Esophagus muscularis mucosa (tissue), 4 donors: ENCODE measurements at regions not wholly inside any gene's neighbourhood (a gene's known extent, or its start where the extent isn't known, plus 50 kb on each side); places are given as distances from the start of the nearest gene placed in this dataset.
A peak's percentile ranks its signal among the peaks of the same experiment; 100 is the strongest.

ENCODE experiments used
- DNase-seq: peaks from one replicate; pipeline ENCODE4 v3.0.0-alpha.2; 2017; ENCODE audit errors: extremely low spot score
- H3K27ac ChIP-seq, 4 donors: fragments of 200-600 bp; sonication (generic); replicated peaks in 1 of 4; 1 replicate in 3 of 4; 2 replicates in 1 of 4; pipeline ENCODE4 v1.5.1; 2016 to 2019; ENCODE audit warnings: mild to moderate bottlenecking in 1 of 4
- H3K27me3 ChIP-seq, 4 donors: fragments of 200-600 bp; sonication (generic); one replicate each; pipeline versions ENCODE4 v1.5.1 to v1.6.0; 2016 to 2019
- H3K36me3 ChIP-seq, 4 donors: fragments of 200-600 bp; sonication (generic); one replicate each; pipeline ENCODE4 v1.5.1; 2016 to 2019
- H3K4me1 ChIP-seq, 4 donors: fragments of 200-600 bp; sonication (generic); one replicate each; pipeline ENCODE4 v1.5.1; 2016 to 2019
- H3K4me3 ChIP-seq, 4 donors: fragments of 200-600 bp; sonication (generic); 1 replicate in 2 of 4; 2 replicates in 2 of 4; pipeline ENCODE4 v1.5.1; 2016 to 2019; ENCODE audit warnings: mild to moderate bottlenecking in 4 of 4, moderate library complexity in 1 of 4
- H3K9me3 ChIP-seq, 4 donors: fragments of 200-600 bp; sonication (generic); 1 replicate in 3 of 4; 2 replicates in 1 of 4; pipeline ENCODE4 v1.5.1; 2016 to 2019
- CTCF ChIP-seq, 3 experiments: fragments of 200-600 bp in 2 of 3; fragments of 450-650 bp in 1 of 3; sonication (generic) in 2 of 3; IDR thresholded peaks; one replicate each; pipeline ENCODE4 v1.5.1; 2017 to 2019; ENCODE audit warnings: antibody characterized with exemption in 3 of 3, mild to moderate bottlenecking in 2 of 3, moderate library complexity in 1 of 3
- EP300 ChIP-seq: sonication (generic); formaldehyde crosslinking; IDR thresholded peaks from one replicate; pipeline ENCODE4 v1.6.1; 2017; ENCODE audit warnings: antibody characterized with exemption
- POLR2A ChIP-seq: fragments of 450-650 bp; IDR thresholded peaks from one replicate; pipeline ENCODE4 v1.6.1; 2017; ENCODE audit warnings: antibody characterized with exemption, moderate library complexity, mild to moderate bottlenecking, low read depth
- POLR2AphosphoS5 ChIP-seq, 2 donors: sonication (generic); formaldehyde crosslinking; IDR thresholded peaks; one replicate each; pipeline ENCODE4 v1.6.1; 2017; ENCODE audit warnings: antibody characterized with exemption in 2 of 2
- WGBS: methylation state at CpG from one replicate; pipeline ENCODE4 v1.1.5; 2018; 5-methylcytosine and 5-hydroxymethylcytosine counted together
- intact Hi-C: fragments of 100-400 bp; cut with DNase I; formaldehyde crosslinking; loops from one replicate; pipeline ENCODE4 v1.15.1; 2023

- WGBS: 100% methylated on average over 1 of the region's 1 CpG
- Histone ChIP-seq H3K9me3 (no peaks in the 10 kb centered on the region), H3K27me3 (no peaks in the 10 kb centered on the region), H3K4me1 (no peaks in the 10 kb centered on the region), H3K27ac (no peak overlapping the region), H3K36me3 (no peaks in the 10 kb centered on the region), H3K4me3 (no peak overlapping the region)
- TF ChIP-seq POLR2AphosphoS5 (IDR thresholded peaks at IDR 0.05) (no peak), CTCF (IDR thresholded peaks at IDR 0.05) (no peak), EP300 (no peak), POLR2A (no peak)
- intact Hi-C loops: no loop called here
- no peak for DNase-seq
Measured at GRCh38 chr6:140091895-140092294, 717.4 kb upstream of the CITED2 start.

GRCh38 chr6:140090871-140091270 lies 716.4 kb upstream of the CITED2 start:
- intact Hi-C loops: no loop called here
- no peak overlapping the region for H3K4me3 ChIP-seq
- H3K4me1 ChIP-seq: no peaks in the 10 kb centered on the region
- no peak for DNase-seq
- no peaks in the 10 kb centered on the region for H3K27me3 ChIP-seq
- H3K9me3 ChIP-seq: no peaks in the 10 kb centered on the region
- 91% methylated on average over 3 of the region's 3 CpGs for WGBS
- no peaks in the 10 kb centered on the region for H3K36me3 ChIP-seq
- H3K27ac ChIP-seq: no peak overlapping the region
- TF ChIP-seq POLR2AphosphoS5 (IDR thresholded peaks at IDR 0.05): no peak
- TF ChIP-seq POLR2A: no peak
- no peak for TF ChIP-seq CTCF (IDR thresholded peaks at IDR 0.05)
- TF ChIP-seq EP300: no peak

GRCh38 chr6:140083375-140083774 lies 708.9 kb upstream of the CITED2 start:
- DNase-seq: no peak
- WGBS: 90% methylated on average over 3 of the region's 3 CpGs
- TF ChIP-seq EP300: no peak
- TF ChIP-seq POLR2AphosphoS5 (IDR thresholded peaks at IDR 0.05): no peak
- no peak for TF ChIP-seq POLR2A
- no peak for TF ChIP-seq CTCF (IDR thresholded peaks at IDR 0.05)
- Histone ChIP-seq H3K36me3 (no peaks in the 10 kb centered on the region), H3K9me3 (no peaks in the 10 kb centered on the region), H3K4me1 (peaks cover 11 to 34% (median 27%) of the 10 kb centered on the region in 4 donors), H3K4me3 (no peak overlapping the region), H3K27me3 (no peaks in the 10 kb centered on the region), H3K27ac (no peak overlapping the region)
- intact Hi-C loops: no loop called here

- Histone ChIP-seq H3K36me3 (no peaks in the 10 kb centered on the region), H3K4me3 (no peak overlapping the region), H3K4me1 (peaks cover 16 to 39% (median 32%) of the 10 kb centered on the region in 4 donors), H3K27ac (no peak overlapping the region), H3K9me3 (no peaks in the 10 kb centered on the region), H3K27me3 (no peaks in the 10 kb centered on the region)
- 39% methylated on average over 1 of the region's 1 CpG for WGBS
- no peak for DNase-seq
- intact Hi-C loops: no loop called here
- TF ChIP-seq EP300 (no peak), POLR2A (no peak), POLR2AphosphoS5 (IDR thresholded peaks at IDR 0.05) (no peak), CTCF (IDR thresholded peaks at IDR 0.05) (no peak)
Measured at GRCh38 chr6:140082867-140083297, 708.4 kb upstream of the CITED2 start.

GRCh38 chr6:140079328-140079727 lies 704.9 kb upstream of the CITED2 start:
- no peak for DNase-seq
- H3K36me3 ChIP-seq: no peaks in the 10 kb centered on the region
- H3K27me3 ChIP-seq: no peaks in the 10 kb centered on the region
- H3K4me1 ChIP-seq: peaks cover 16 to 45% (median 37%) of the 10 kb centered on the region in 4 donors
- intact Hi-C loops: no loop called here
- 65% methylated on average over 5 of the region's 5 CpGs for WGBS
- no peaks in the 10 kb centered on the region for H3K9me3 ChIP-seq
- H3K27ac ChIP-seq: peak overlapping the region; percentile 43 to 56 (median 52)
- TF ChIP-seq EP300: no peak
- no peak for TF ChIP-seq CTCF (IDR thresholded peaks at IDR 0.05)
- no peak for TF ChIP-seq POLR2A
- no peak for TF ChIP-seq POLR2AphosphoS5 (IDR thresholded peaks at IDR 0.05)
- H3K4me3 ChIP-seq: no peak overlapping the region
